Liver (tissue), 8 donors: ENCODE measurements at regions not wholly inside any gene's neighbourhood (a gene's known extent, or its start where the extent isn't known, plus 50 kb on each side); places are given as distances from the start of the nearest gene placed in this dataset.

ENCODE experiments used
- DNase-seq: peaks from one replicate; pipeline ENCODE4 v3.0.0-alpha.2; 2017; ENCODE audit warnings: low spot score
- H3K27ac ChIP-seq, 2 donors: one replicate each; pipeline ENCODE4 v1.7.0; 2013; ENCODE audit warnings: inconsistent platforms in 2 of 2, low read length in 2 of 2, control low read depth in 1 of 2, low read depth in 1 of 2, mild to moderate bottlenecking in 1 of 2
- H3K27me3 ChIP-seq, 4 donors: one replicate each; pipeline versions ENCODE4 v1.6.1 to v1.7.0; 2013; ENCODE audit warnings: low read length in 3 of 4, inconsistent platforms in 1 of 4, mild to moderate bottlenecking in 1 of 4, moderate library complexity in 1 of 4; ENCODE audit not compliant: control insufficient read depth in 4 of 4, insufficient read depth in 4 of 4
- H3K36me3 ChIP-seq, 4 donors: one replicate each; pipeline versions ENCODE4 v1.6.1 to v1.7.0; 2013; ENCODE audit warnings: low read length in 3 of 4, mild to moderate bottlenecking in 3 of 4, low read depth in 1 of 4, moderate library complexity in 1 of 4; ENCODE audit not compliant: control insufficient read depth in 4 of 4, insufficient read depth in 3 of 4
- H3K4me1 ChIP-seq, 4 donors: one replicate each; pipeline versions ENCODE4 v1.6.1 to v1.7.0; 2013; ENCODE audit warnings: low read length in 3 of 4, mild to moderate bottlenecking in 3 of 4, moderate library complexity in 1 of 4; ENCODE audit not compliant: control insufficient read depth in 4 of 4, insufficient read depth in 4 of 4
- H3K4me3 ChIP-seq, 3 donors: one replicate each; pipeline versions ENCODE4 v1.6.1 to v1.7.0; 2013; ENCODE audit warnings: low read length in 3 of 3, control low read depth in 1 of 3, low read depth in 1 of 3, mild to moderate bottlenecking in 1 of 3
- H3K9ac ChIP-seq, 2 donors: one replicate each; pipeline ENCODE4 v1.7.0; 2013; ENCODE audit warnings: low read length in 2 of 2, mild to moderate bottlenecking in 2 of 2, moderate library complexity in 2 of 2, control low read depth in 1 of 2, low read depth in 1 of 2
- H3K9me3 ChIP-seq, 4 donors: one replicate each; pipeline versions ENCODE4 v1.6.1 to v1.7.0; 2013; ENCODE audit warnings: low read length in 3 of 4; ENCODE audit not compliant: control insufficient read depth in 4 of 4
- ATF3 ChIP-seq: IDR thresholded peaks from 2 replicates; pipeline ENCODE4 v1.6.1; 2016; ENCODE audit warnings: antibody characterized with exemption
- CTCF ChIP-seq: fragments of 150-350 bp; IDR thresholded peaks from 2 replicates; pipeline ENCODE4 v1.5.1; 2017; ENCODE audit warnings: improper control_type of control experiment, low read depth, low read length; ENCODE audit not compliant: missing input control
- EGR1 ChIP-seq, 2 donors: IDR thresholded peaks; 2 replicates each; pipeline ENCODE4 v1.6.1; 2016 to 2018; ENCODE audit warnings: antibody characterized with exemption in 2 of 2, low read depth in 2 of 2
- FOXA1 ChIP-seq: IDR thresholded peaks from 2 replicates; pipeline ENCODE4 v1.6.1; 2016; ENCODE audit warnings: antibody characterized with exemption
- FOXA2 ChIP-seq: IDR thresholded peaks from 2 replicates; pipeline ENCODE4 v1.6.1; 2016; ENCODE audit warnings: antibody characterized with exemption
- GABPA ChIP-seq, 2 donors: IDR thresholded peaks in 1 of 2; conservative IDR thresholded peaks in 1 of 2; 2 replicates each; pipeline ENCODE4 v1.6.1; 2016; ENCODE audit warnings: antibody characterized with exemption in 2 of 2, mild to moderate bottlenecking in 1 of 2, moderate library complexity in 1 of 2
- HNF4G ChIP-seq: IDR thresholded peaks from 2 replicates; pipeline ENCODE4 v1.6.1; 2016; ENCODE audit warnings: antibody characterized with exemption
- JUND ChIP-seq, 2 donors: IDR thresholded peaks; 2 replicates each; pipeline ENCODE4 v1.6.1; 2016; ENCODE audit warnings: antibody characterized with exemption in 2 of 2
- RAD21 ChIP-seq, 2 donors: IDR thresholded peaks; 2 replicates each; pipeline ENCODE4 v1.6.1; 2016; ENCODE audit warnings: antibody characterized with exemption in 2 of 2, mild to moderate bottlenecking in 2 of 2
- REST ChIP-seq: IDR thresholded peaks from 2 replicates; pipeline ENCODE4 v1.6.1; 2016; ENCODE audit warnings: antibody characterized with exemption, mild to moderate bottlenecking
- TAF1 ChIP-seq: conservative IDR thresholded peaks from 2 replicates; pipeline ENCODE4 v1.6.1; 2016; ENCODE audit warnings: antibody characterized with exemption, mild to moderate bottlenecking
- WGBS: extraction: QIAGEN DNeasy Blood & Tissue Kit; methylation state at CpG from one replicate; pipeline ENCODE4 v1.1.7; 2013; 5-methylcytosine and 5-hydroxymethylcytosine counted together
- TF ChIP-seq, protein P1 (sequence below): IDR thresholded peaks from 2 replicates; pipeline ENCODE4 v1.6.1; 2016; ENCODE audit warnings: antibody characterized with exemption
- donor health status: healthy.
- donor health status: healthy.
- donor health status: healthy.
- donor health status: healthy.
- donor health status: healthy.

DNA sequence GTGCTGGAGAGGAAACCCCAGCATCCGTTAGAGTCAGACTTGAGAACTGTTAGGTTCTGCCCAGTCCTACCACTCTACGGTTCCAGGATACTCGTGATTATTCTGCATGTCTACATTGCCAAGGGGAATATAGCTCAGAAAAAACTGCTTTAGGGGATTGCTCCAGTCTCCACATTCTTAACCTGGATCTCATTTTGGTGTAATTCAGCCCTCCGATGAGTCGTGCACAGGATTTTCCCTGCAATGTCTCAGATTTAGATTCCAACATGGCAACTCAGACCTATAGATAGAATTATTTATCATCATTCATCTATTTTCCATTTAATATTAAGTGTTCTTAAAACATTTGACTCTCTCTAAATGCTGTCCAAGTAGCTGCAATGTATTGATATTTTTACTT, 121.1 kb upstream of the ZEB1 start (continued):
- no peak for TF ChIP-seq RAD21 (IDR thresholded peaks at IDR 0.05)
- no peak for TF ChIP-seq GABPA (IDR thresholded peaks at IDR 0.05 in 1 of 2, conservative IDR thresholded peaks at IDR 0.05 in 1 of 2)
- no peak for TF ChIP-seq EGR1 (IDR thresholded peaks at IDR 0.05; ENCODE audit: low read depth in 2 of 2)
- TF ChIP-seq ATF3, result no peak
- TF ChIP-seq, protein P1, sequence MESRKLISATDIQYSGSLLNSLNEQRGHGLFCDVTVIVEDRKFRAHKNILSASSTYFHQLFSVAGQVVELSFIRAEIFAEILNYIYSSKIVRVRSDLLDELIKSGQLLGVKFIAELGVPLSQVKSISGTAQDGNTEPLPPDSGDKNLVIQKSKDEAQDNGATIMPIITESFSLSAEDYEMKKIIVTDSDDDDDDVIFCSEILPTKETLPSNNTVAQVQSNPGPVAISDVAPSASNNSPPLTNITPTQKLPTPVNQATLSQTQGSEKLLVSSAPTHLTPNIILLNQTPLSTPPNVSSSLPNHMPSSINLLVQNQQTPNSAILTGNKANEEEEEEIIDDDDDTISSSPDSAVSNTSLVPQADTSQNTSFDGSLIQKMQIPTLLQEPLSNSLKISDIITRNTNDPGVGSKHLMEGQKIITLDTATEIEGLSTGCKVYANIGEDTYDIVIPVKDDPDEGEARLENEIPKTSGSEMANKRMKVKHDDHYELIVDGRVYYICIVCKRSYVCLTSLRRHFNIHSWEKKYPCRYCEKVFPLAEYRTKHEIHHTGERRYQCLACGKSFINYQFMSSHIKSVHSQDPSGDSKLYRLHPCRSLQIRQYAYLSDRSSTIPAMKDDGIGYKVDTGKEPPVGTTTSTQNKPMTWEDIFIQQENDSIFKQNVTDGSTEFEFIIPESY, result no peak
- no peak for TF ChIP-seq FOXA2

DNA sequence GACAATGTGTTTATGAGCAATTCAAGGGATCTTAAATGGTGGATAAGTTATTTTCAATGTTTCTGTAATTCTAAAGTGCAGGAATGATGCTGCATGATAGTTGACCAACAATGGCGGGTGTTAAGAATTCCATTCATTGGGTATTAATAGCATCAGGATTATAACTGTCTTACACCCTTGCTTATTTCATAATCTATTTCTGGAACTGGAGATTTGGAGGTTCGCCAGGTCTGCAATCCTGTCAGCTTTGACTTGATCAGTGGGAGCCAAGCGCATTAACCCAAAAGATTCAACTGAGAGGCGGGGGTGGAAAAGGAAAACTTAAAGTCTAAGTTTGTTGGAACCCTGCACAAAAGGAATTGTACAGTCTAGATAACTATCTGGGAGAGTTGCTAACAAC, 114.9 kb upstream of the ZEB1 start:
- Histone ChIP-seq H3K9ac (no peak overlapping the region), H3K4me3 (no peak overlapping the region), H3K27ac (no peak overlapping the region), H3K36me3 (no peaks in the 10 kb centered on the region), H3K4me1 (no peaks in the 10 kb centered on the region), H3K9me3 (no peaks in the 10 kb centered on the region), H3K27me3 (no peaks in the 10 kb centered on the region)
- TF ChIP-seq, protein P1, result no peak
- TF ChIP-seq HNF4G (no peak), CTCF (no peak), REST (no peak), TAF1 (no peak), JUND (IDR thresholded peaks at IDR 0.05) (no peak), FOXA1 (no peak)
- 81% methylated on average over 4 of the region's 4 CpGs for WGBS
- DNase-seq, result no peak
